Esophagus mucosa (tissue), 1 donor: ENCODE measurements at regions not wholly inside any gene's neighbourhood (a gene's known extent, or its start where the extent isn't known, plus 50 kb on each side); places are given as distances from the start of the nearest gene placed in this dataset.
A peak's percentile ranks its signal among the peaks of the same experiment; 100 is the strongest.

Experiments used
- ATAC-seq: fragments of 200-7000 bp; cut with Tn5 transposase; one replicate; pipeline ENCODE4 v1.9.1; 2020
- donor health status: DM: yes; HTN: yes; CAD: no.

GRCh38 chr10:3424111-3424851 lies 251.7 kb upstream of the PITRM1 start:
- ATAC-seq: no peak

- ATAC-seq: no peak
Observed at GRCh38 chr10:3423384-3423783, 250.8 kb upstream of the PITRM1 start.

GRCh38 chr10:3422282-3422681 lies 249.7 kb upstream of the PITRM1 start:
- no peak for ATAC-seq

- peak; percentile 15 for ATAC-seq
Observed at GRCh38 chr10:3421537-3422257, 249.1 kb upstream of the PITRM1 start.

- peak; percentile 27 for ATAC-seq
Observed at GRCh38 chr10:3420527-3421469, 248.2 kb upstream of the PITRM1 start.

DNA sequence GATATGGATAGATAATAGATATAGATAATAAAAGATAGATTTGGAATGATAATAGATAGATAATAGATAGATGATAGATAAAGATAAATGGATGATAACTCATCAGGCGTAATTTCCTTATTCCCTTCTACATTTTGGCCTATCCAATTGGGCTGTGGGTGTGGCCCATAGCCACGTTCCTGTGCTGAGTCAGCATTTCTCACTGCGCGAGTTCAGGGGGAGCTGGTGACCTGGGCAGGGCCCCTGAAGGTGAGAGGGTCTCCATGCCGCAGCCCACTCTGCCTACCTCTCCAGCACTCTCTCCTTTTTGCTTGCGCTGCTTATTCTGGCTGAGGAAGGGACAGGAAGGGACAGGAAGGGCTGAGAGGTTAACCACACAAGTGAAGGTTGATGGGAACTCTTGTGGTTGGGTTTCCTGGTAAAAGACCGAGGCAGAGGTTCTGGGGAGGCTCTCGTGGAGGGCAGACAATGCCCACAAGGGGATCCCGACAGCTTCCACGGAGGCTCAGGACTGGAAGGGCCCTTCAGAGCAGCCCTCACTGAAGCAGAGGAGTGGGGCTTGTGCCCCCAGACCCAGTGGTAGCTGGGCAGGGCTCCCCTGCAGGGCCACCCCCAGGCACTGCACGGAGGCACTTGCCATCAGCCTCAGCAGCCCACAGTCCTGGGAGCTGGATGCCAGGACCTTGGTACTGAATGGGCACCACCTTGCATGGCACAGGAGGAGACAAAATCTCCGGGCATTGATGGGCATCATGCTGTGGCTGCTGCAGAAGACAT lies 247.3 kb upstream of the PITRM1 start:
- no peak for ATAC-seq

DNA sequence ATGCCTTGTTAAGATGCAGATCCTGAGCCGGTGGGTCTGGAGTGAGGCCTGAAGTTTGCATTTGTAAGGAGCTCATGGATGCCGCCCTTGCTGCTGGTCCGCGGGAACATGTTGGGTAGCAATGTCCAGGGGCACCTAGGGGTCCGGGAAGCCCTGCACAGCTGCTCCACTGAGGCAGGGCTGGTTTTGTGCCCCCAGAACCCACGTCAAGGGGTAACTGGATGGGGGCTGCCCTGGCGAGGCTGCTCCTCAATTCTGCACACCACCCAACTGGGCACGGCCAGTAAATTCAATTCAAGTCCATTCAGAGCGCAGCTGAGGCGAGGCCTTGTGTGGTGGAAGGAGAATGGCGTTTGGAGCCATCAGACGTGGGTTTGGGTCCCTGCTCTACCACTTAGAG lies 246.3 kb upstream of the PITRM1 start:
- no peak for ATAC-seq

DNA sequence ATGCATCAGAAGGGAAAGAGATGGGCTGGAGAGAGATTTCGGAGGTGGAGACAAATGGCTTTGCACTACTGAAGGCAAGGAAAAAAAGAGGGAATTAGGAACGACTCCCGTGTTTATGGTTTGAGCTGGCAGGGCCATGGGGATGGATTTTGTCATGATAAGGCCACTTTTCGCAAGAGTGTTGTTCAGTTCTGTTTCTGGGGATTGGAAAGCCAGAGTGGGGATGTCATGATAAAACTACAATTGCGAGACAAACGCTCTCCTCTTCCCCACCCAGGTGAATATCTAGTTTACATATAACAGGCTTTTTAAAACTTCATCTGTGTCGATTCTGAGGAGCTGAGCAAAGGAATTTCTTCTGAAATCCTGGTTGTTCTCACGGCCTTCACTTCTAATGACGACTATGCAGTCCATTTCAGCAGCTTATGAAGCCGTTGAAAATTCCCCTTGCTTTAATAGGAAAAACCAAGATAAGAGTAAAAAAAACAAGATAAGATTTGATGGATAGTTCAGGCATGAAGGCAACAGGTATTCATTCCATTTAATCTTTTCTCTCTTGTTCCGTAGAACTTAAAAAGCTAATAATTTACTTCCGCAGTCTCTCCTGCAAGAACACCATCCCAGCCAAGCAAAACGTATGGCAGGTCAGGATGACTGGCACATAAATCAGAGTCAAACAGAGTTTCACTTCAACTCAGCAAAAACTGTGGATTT lies 245.6 kb upstream of the PITRM1 start:
- no peak for ATAC-seq

- no peak for ATAC-seq
Observed at GRCh38 chr10:3417096-3417495, 244.5 kb upstream of the PITRM1 start.

- no peak for ATAC-seq
Observed at GRCh38 chr10:3415878-3416605, 243.5 kb upstream of the PITRM1 start.

DNA sequence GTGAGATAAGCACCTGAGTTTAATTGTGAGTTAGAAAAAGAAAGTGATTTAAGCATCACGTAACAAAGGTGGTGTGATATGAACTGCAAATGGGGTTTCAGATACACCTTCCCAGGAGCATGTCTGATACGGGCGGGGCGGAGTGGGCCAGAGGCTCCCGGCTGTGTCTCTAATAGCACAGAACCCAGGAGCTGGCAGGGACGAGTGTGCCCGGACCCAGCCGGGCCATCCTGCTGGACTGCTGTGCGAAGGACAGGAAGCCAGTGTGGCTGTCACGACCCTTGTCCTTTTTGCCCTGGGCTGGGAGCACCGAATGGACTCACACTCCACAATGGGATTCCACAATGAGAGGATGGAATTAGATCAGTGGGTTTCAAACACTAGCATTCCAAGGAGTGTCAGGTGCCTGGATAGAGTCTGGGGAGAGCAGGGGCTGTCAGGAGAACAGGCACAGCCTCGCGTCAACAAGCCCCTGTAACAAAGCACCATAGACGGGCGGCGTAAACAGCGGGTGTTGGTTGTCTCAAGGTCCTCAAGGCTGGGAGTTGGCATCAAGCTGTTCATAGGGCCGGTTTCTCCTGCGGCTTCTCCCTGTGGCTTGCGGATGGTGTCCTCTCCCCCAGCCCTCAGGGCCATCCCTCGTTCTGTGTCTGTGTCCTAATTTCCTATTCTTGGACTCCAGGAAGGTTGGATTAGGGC lies 242.6 kb upstream of the PITRM1 start:
- no peak for ATAC-seq

- no peak for ATAC-seq
Observed at GRCh38 chr10:3414667-3415023, 242.1 kb upstream of the PITRM1 start.

- no peak for ATAC-seq
Observed at GRCh38 chr10:3413937-3414666, 241.5 kb upstream of the PITRM1 start.

DNA sequence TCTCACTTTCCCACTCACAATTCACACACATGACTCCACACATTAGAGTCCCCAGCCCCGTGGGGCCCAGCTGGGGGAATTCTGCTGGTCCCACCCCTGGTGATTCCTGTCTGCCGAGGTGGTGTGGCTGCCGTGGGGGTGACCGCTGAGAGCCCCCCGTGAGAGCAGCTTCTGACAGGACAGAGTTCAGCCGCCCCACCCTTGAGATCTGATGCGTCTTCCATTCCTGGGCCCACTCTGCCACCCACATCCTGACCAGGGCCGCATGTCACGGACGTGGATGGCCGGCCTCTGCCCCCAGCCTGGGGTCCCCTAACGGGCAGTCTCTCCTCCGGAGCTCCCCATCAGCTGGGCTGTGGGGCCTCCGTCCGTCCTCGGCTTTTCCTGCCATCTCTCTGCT lies 240.1 kb upstream of the PITRM1 start:
- ATAC-seq: no peak

DNA sequence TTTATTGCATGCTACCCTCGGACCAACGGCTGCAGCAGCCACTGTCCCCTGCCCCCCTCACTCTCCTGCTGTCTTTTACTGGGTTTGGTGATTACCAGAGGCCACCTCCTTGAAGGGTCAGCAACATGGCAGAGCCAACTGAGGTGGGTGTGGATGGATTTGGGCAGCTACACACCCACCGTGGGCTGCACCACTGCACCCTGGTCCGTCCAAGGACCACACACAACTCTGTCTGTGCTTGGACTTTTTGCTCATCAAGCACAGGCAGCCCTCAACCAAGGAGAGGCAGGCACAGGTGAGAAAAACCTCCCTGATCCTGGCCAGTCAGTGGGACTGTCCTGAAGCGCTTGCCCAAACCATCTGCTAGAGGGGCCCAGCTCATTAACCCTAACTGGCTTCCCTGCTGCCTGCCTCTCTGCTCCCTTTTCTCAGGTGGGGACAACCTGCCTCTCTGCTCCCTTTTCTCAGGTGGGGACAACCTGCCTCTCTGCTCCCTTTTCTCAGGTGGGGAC lies 239.5 kb upstream of the PITRM1 start:
- no peak for ATAC-seq

DNA sequence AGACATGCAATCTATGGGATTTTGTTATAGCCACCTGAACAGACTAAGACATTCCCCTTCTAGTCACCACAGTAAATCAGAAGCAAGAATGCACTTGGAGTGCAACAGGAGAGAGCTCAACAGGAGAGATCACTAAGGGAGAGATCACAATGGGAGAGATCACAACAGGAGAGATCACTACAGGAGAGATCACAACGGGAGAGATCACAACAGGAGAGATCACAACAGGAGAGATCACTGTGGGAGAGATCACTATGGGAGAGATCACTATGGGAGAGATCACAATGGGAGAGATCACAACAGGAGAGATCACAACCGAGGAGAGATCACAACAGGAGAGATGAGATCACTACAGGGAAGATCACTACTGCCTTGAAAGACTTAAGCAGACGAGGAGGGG lies 238.5 kb upstream of the PITRM1 start:
- ATAC-seq: peak; percentile 34

DNA sequence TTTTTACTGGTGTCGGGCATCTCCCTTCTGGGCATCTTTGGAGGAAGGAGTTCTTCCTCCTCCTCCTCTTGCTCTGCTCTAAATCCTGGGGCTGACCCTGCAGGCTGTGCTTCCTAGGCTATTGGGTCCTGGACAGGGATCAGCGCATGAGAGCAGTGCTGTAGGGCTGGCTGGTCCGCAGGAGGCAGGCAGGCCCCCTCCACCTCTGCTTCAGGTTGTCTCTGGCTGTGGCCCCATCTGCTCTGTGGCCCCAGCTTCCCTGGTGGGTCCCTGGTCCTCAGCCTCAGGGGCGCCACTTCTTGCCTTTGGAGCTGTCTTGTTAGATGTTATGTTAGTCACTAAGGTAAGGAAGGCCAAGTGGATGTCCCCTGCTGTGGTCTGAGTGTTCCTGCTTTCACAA lies 237.3 kb upstream of the PITRM1 start:
- no peak for ATAC-seq

- no peak for ATAC-seq
Observed at GRCh38 chr10:3408603-3409365, 236.2 kb upstream of the PITRM1 start.

GRCh38 chr10:3407208-3407607 lies 234.6 kb upstream of the PITRM1 start:
- ATAC-seq: no peak
